OCI-LY7 (cell line): ENCODE measurements at regions not wholly inside any gene's neighbourhood (a gene's known extent, or its start where the extent isn't known, plus 50 kb on each side); places are given as distances from the start of the nearest gene placed in this dataset.

ENCODE experiments used
- BruUV-seq: library from RNA; stranded (reverse); fragments of 400-500 nt; replicated peaks from 2 replicates; lab custom pipeline; 2021; lab: Mats Ljungman, UMichigan
- CTCF ChIA-PET: fragments of 300-600 bp; sonication (Branson Sonifier 250); formaldehyde crosslinking; loops from one replicate; lab custom pipeline; 2022; ENCODE audit warnings: antibody characterized with exemption; ENCODE audit not compliant: unreplicated experiment; lab: Charles Lee
- POLR2A ChIA-PET: fragments of 300-600 bp; sonication (Branson Sonifier 250); formaldehyde crosslinking; loops from one replicate; lab custom pipeline; 2022; ENCODE audit warnings: antibody characterized with exemption; lab: Charles Lee
- DNase-seq: peaks from one replicate; pipeline ENCODE4 v3.0.0-alpha.2; 2015; ENCODE audit warnings: low spot score
- H2AFZ ChIP-seq: fragments of 200-600 bp; sonication (generic), shearing (Covaris generic); 2 replicates; pipeline ENCODE4 v1.6.1; 2014; ENCODE audit warnings: mild to moderate bottlenecking, antibody characterized with exemption, low read length, moderate library complexity
- H3K27ac ChIP-seq: fragments of 200-600 bp; sonication (generic); 2 replicates; pipeline ENCODE4 v1.5.1; 2014; ENCODE audit warnings: mixed run types, low read depth, mild to moderate bottlenecking, moderate library complexity, low read length, inconsistent platforms; ENCODE audit not compliant: poor library complexity, severe bottlenecking
- H3K36me3 ChIP-seq: fragments of 200-600 bp; sonication (generic); 2 replicates; pipeline ENCODE4 v1.6.1; 2014; ENCODE audit warnings: mild to moderate bottlenecking, antibody characterized with exemption, low read length, moderate library complexity, mixed read lengths; ENCODE audit not compliant: insufficient read depth
- H3K4me1 ChIP-seq: fragments of 200-600 bp; sonication (generic); 2 replicates; pipeline ENCODE4 v1.5.1; 2014; ENCODE audit warnings: mild to moderate bottlenecking, low read length; ENCODE audit not compliant: insufficient read depth, poor library complexity, severe bottlenecking
- H3K4me2 ChIP-seq: fragments of 200-600 bp; sonication (generic); 2 replicates; pipeline ENCODE4 v1.6.1; 2014; ENCODE audit warnings: mild to moderate bottlenecking, low read length
- H3K4me3 ChIP-seq: fragments of 200-600 bp; sonication (generic); 2 replicates; pipeline ENCODE4 v1.5.1; 2014; ENCODE audit warnings: mild to moderate bottlenecking, low read depth, low read length; ENCODE audit not compliant: poor library complexity, severe bottlenecking
- H3K79me2 ChIP-seq: fragments of 200-600 bp; sonication (generic); 2 replicates; pipeline ENCODE4 v1.6.1; 2016; ENCODE audit warnings: low read depth, mild to moderate bottlenecking, low read length, moderate library complexity, mixed read lengths; ENCODE audit not compliant: insufficient read depth
- H3K9me2 ChIP-seq: fragments of 200-600 bp; sonication (generic); 2 replicates; pipeline ENCODE4 v1.6.1; 2016; ENCODE audit warnings: mild to moderate bottlenecking, low read length, mixed read lengths; ENCODE audit not compliant: insufficient read depth
- H3K9me3 ChIP-seq: fragments of 200-600 bp; sonication (generic); 2 replicates; pipeline ENCODE4 v1.6.1; 2014; ENCODE audit warnings: mild to moderate bottlenecking, mixed run types, low read length, mixed read lengths
- H4K20me1 ChIP-seq: fragments of 200-600 bp; sonication (generic); 2 replicates; pipeline ENCODE4 v1.6.1; 2014; ENCODE audit warnings: mild to moderate bottlenecking, antibody characterized with exemption, low read length, moderate library complexity, mixed read lengths; ENCODE audit not compliant: insufficient read depth
- CTCF ChIP-seq: fragments of 200-600 bp; sonication (generic); conservative IDR thresholded peaks from 2 replicates; pipeline ENCODE4 v1.5.1; 2014; ENCODE audit warnings: mild to moderate bottlenecking, antibody characterized with exemption, low read length, moderate library complexity, mixed read lengths
- EZH2phosphoT487 ChIP-seq: fragments of 200-600 bp; sonication (generic); IDR thresholded peaks from 2 replicates; pipeline ENCODE4 v1.6.1; 2018; ENCODE audit warnings: low read depth, borderline replicate concordance, mild to moderate bottlenecking, mixed run types, antibody characterized with exemption, low read length, moderate library complexity, mixed read lengths
- intact Hi-C: fragments of 100-400 bp; cut with micrococcal nuclease; formaldehyde crosslinking; loops from one replicate; pipeline ENCODE4 v1.10.0; 2022; ENCODE audit not compliant: unreplicated experiment

- Histone ChIP-seq H3K4me1 (no peaks in the 10 kb centered on the region), H2AFZ (no peak overlapping the region), H3K79me2 (no peaks in the 10 kb centered on the region), H3K9me2 (no peaks in the 10 kb centered on the region), H3K4me3 (no peak overlapping the region), H4K20me1 (no peaks in the 10 kb centered on the region), H3K27ac (no peak overlapping the region), H3K9me3 (no peaks in the 10 kb centered on the region), H3K4me2 (no peak overlapping the region), H3K36me3 (no peaks in the 10 kb centered on the region)
- no peak for TF ChIP-seq CTCF
- TF ChIP-seq EZH2phosphoT487, result no peak
- DNase-seq, result no peak
- ChIA-PET CTCF (no interaction called here), POLR2A (no interaction called here)
- no TSS peak for BruUV-seq
- intact Hi-C loops, result no loop called here
Measured at GRCh38 chr10:129110780-129111179, 356.3 kb upstream of the MGMT start.

GRCh38 chr10:129111922-129112321 lies 355.1 kb upstream of the MGMT start:
- Histone ChIP-seq H3K4me2 (no peak overlapping the region), H3K9me2 (no peaks in the 10 kb centered on the region), H2AFZ (no peak overlapping the region), H3K36me3 (no peaks in the 10 kb centered on the region), H3K4me3 (no peak overlapping the region), H3K27ac (no peak overlapping the region), H4K20me1 (no peaks in the 10 kb centered on the region), H3K4me1 (no peaks in the 10 kb centered on the region), H3K79me2 (no peaks in the 10 kb centered on the region), H3K9me3 (no peaks in the 10 kb centered on the region)
- ChIA-PET CTCF (no interaction called here), POLR2A (no interaction called here)
- BruUV-seq, result no TSS peak
- intact Hi-C loops, result no loop called here
- TF ChIP-seq EZH2phosphoT487 (no peak), CTCF (no peak)
- DNase-seq, result no peak

- TF ChIP-seq CTCF (no peak), EZH2phosphoT487 (no peak)
- Histone ChIP-seq H3K4me3 (no peak overlapping the region), H3K4me2 (no peak overlapping the region), H3K4me1 (no peaks in the 10 kb centered on the region), H3K9me2 (no peaks in the 10 kb centered on the region), H3K79me2 (no peaks in the 10 kb centered on the region), H3K27ac (no peak overlapping the region), H4K20me1 (no peaks in the 10 kb centered on the region), H2AFZ (no peak overlapping the region), H3K36me3 (no peaks in the 10 kb centered on the region), H3K9me3 (no peaks in the 10 kb centered on the region)
- BruUV-seq, result no TSS peak
- intact Hi-C loops, result no loop called here
- POLR2A ChIA-PET, result no interaction called here
- DNase-seq, result no peak
- CTCF ChIA-PET, result no interaction called here
Measured at GRCh38 chr10:129114588-129114987, 352.5 kb upstream of the MGMT start.
